ENCODE measurements at regions not wholly inside any gene's neighbourhood (a gene's known extent, or its start where the extent isn't known, plus 50 kb on each side); places are given as distances from the start of the nearest gene placed in this dataset.

- TF ChIP-seq FOXM1 (IDR thresholded peaks at IDR 0.05; ENCODE audit: borderline replicate concordance, low read depth), result no peak
- TF ChIP-seq TAF1 (IDR thresholded peaks at IDR 0.05; ENCODE audit: low read depth), result no peak
- no peak for TF ChIP-seq CREB1 (IDR thresholded peaks at IDR 0.05; ENCODE audit: low read depth)
- TF ChIP-seq EGR1 (IDR thresholded peaks at IDR 0.05), result no peak
- no peak for TF ChIP-seq NFIC (IDR thresholded peaks at IDR 0.05)
- TF ChIP-seq REST (IDR thresholded peaks at IDR 0.05; ENCODE audit: low read depth), result no peak
- TF ChIP-seq ZBTB7A (IDR thresholded peaks at IDR 0.05; ENCODE audit: low read depth), result no peak
- TF ChIP-seq EP300 (IDR thresholded peaks at IDR 0.05; ENCODE audit: borderline replicate concordance), result no peak
Observed at GRCh38 chr7:156194813-156195212, 382.6 kb upstream of the SHH start.

GRCh38 chr7:156192921-156193320 lies 380.7 kb upstream of the SHH start:
- no peak for TF ChIP-seq EGR1 (IDR thresholded peaks at IDR 0.05)

GRCh38 chr7:156191090-156191489 lies 378.8 kb upstream of the SHH start:
- TF ChIP-seq RAD21 (IDR thresholded peaks at IDR 0.05; ENCODE audit: low read depth) (no peak), EGR1 (IDR thresholded peaks at IDR 0.05) (no peak), ZBTB7A (IDR thresholded peaks at IDR 0.05; ENCODE audit: low read depth) (no peak), CEBPB (IDR thresholded peaks at IDR 0.05) (no peak), TEAD4 (IDR thresholded peaks at IDR 0.05) (no peak), USF1 (IDR thresholded peaks at IDR 0.05) (no peak), NFIC (IDR thresholded peaks at IDR 0.05) (no peak), CREB1 (IDR thresholded peaks at IDR 0.05; ENCODE audit: low read depth) (no peak), FOXM1 (IDR thresholded peaks at IDR 0.05; ENCODE audit: borderline replicate concordance, low read depth) (no peak)

GRCh38 chr7:156185076-156185475 lies 372.8 kb upstream of the SHH start:
- TF ChIP-seq USF1 (IDR thresholded peaks at IDR 0.05) (no peak), REST (IDR thresholded peaks at IDR 0.05; ENCODE audit: low read depth) (no peak), YY1 (IDR thresholded peaks at IDR 0.05; ENCODE audit: low read depth) (no peak), ZBTB7A (IDR thresholded peaks at IDR 0.05; ENCODE audit: low read depth) (no peak), EGR1 (IDR thresholded peaks at IDR 0.05) (no peak)

- TF ChIP-seq FOXM1 (IDR thresholded peaks at IDR 0.05; ENCODE audit: borderline replicate concordance, low read depth) (no peak), YY1 (IDR thresholded peaks at IDR 0.05; ENCODE audit: low read depth) (no peak), EGR1 (IDR thresholded peaks at IDR 0.05) (no peak), NFIC (IDR thresholded peaks at IDR 0.05) (no peak), CREB1 (IDR thresholded peaks at IDR 0.05; ENCODE audit: low read depth) (no peak), ZBTB7A (IDR thresholded peaks at IDR 0.05; ENCODE audit: low read depth) (no peak), TCF12 (IDR thresholded peaks at IDR 0.05; ENCODE audit: low read depth) (no peak)
Observed at GRCh38 chr7:156184164-156184563, 371.9 kb upstream of the SHH start.

- TF ChIP-seq EP300 (IDR thresholded peaks at IDR 0.05; ENCODE audit: borderline replicate concordance) (no peak), EGR1 (IDR thresholded peaks at IDR 0.05) (no peak), FOXM1 (IDR thresholded peaks at IDR 0.05; ENCODE audit: borderline replicate concordance, low read depth) (no peak), TAF1 (IDR thresholded peaks at IDR 0.05; ENCODE audit: low read depth) (no peak), CEBPB (IDR thresholded peaks at IDR 0.05) (no peak), CREB1 (IDR thresholded peaks at IDR 0.05; ENCODE audit: low read depth) (no peak), MAX (IDR thresholded peaks at IDR 0.05) (no peak), TCF12 (IDR thresholded peaks at IDR 0.05; ENCODE audit: low read depth) (no peak), RAD21 (IDR thresholded peaks at IDR 0.05; ENCODE audit: low read depth) (no peak), ZBTB7A (IDR thresholded peaks at IDR 0.05; ENCODE audit: low read depth) (no peak)
Observed at GRCh38 chr7:156180451-156181229, 368.4 kb upstream of the SHH start.

GRCh38 chr7:156179872-156180390 lies 367.7 kb upstream of the SHH start:
- no peak for TF ChIP-seq CREB1 (IDR thresholded peaks at IDR 0.05; ENCODE audit: low read depth)

Measured in Ishikawa (cell line).